ENCODE measurements at regions not wholly inside any gene's neighbourhood (a gene's known extent, or its start where the extent isn't known, plus 50 kb on each side); places are given as distances from the start of the nearest gene placed in this dataset.

- no peak for FAIRE-seq
- Histone ChIP-seq H3K36me3 (ENCODE audit: control insufficient read depth, insufficient read depth, low read length) (no peaks in the 10 kb centered on the region), H3K4me3 (no peak overlapping the region), H3K9me1 (ENCODE audit: control insufficient read depth, insufficient read depth, low read length) (no peaks in the 10 kb centered on the region), H3K79me2 (ENCODE audit: control insufficient read depth, insufficient read depth, low read length) (no peaks in the 10 kb centered on the region), H3K27me3 (ENCODE audit: control insufficient read depth in 2 of 2, insufficient read depth in 2 of 2, low read length in 2 of 2) (peaks cover 40 to 50% of the 10 kb centered on the region in 2 experiments), H3K4me2 (ENCODE audit: insufficient read depth, low read length) (no peak overlapping the region), H3K9ac (ENCODE audit: insufficient read depth in 1 of 2, low read depth in 2 of 2, low read length in 2 of 2) (no peak overlapping the region), H3K9me3 (replicated peaks; ENCODE audit: control insufficient read depth, insufficient read depth, low read depth, low read length) (no peaks in the 10 kb centered on the region), H2AFZ (ENCODE audit: low read depth, low read length) (no peak overlapping the region), H3K4me1 (replicated peaks in 1 of 2; ENCODE audit: control insufficient read depth in 2 of 2, insufficient read depth in 2 of 2, low read length in 2 of 2) (no peaks in the 10 kb centered on the region), H3K27ac (ENCODE audit: extremely low read depth, low read depth, low read length) (no peak overlapping the region), H4K20me1 (replicated peaks; ENCODE audit: control insufficient read depth, insufficient read depth, low read length) (no peaks in the 10 kb centered on the region; the same call in 1 of the 2 replicates)
- no peak for DNase-seq (ENCODE audit: extremely low read depth in 1 of 4, low spot score in 3 of 4)
- intact Hi-C loops (cut with micrococcal nuclease) (no loop called here), in situ Hi-C loops (cut with MboI) (no loop called here)
- 5% methylated on average over 31 of the region's 34 CpGs for WGBS (ENCODE audit: insufficient coverage, low coverage, missing lambda C conversion rate)
- TF ChIP-seq CTCF (IDR thresholded peaks at IDR 0.05 in 2 of 3, conservative IDR thresholded peaks at IDR 0.05 in 1 of 3; ENCODE audit: insufficient read depth in 2 of 3, low read depth in 1 of 3, low read length in 3 of 3) = peak in 2 of 3 experiments; percentile 9 to 25; a peak in 1 of 6 replicates
- TF ChIP-seq CBFA2T3 (IDR thresholded peaks at IDR 0.05) = no peak
- peak; percentile 48; the same call in 1 of the 2 replicates for TF ChIP-seq BHLHE40 (IDR thresholded peaks at IDR 0.05; ENCODE audit: low read length)
- POLR2A ChIA-PET = interaction anchor here (0.6 kb wide), 1 partner anchor 264 kb away, joined by 3 read pairs; no protein-coding TSS in a partner anchor
- CTCF ChIA-PET (ENCODE audit: low intra/inter-chr PET ratio) = no interaction called here
- ATAC-seq = no peak; the same call in 1 of the 3 replicates
- BruUV-seq (replicated peaks) = no TSS peak
These were observed 62.6 kb upstream of the CLDN14 start for GRCh38 chr21:36542312-36543101.
